ENCODE measurements at regions not wholly inside any gene's neighbourhood (a gene's known extent, or its start where the extent isn't known, plus 50 kb on each side); places are given as distances from the start of the nearest gene placed in this dataset.

GRCh38 chrX:94612140-94612539 is 938.1 kb downstream of the FAM133A start:
- Histone ChIP-seq H3K27ac (ENCODE audit: low read depth in 1 of 2, low read length in 2 of 2) (no peak overlapping the region), H3K9me3 (ENCODE audit: control insufficient read depth in 4 of 4, low read length in 3 of 4) (no peaks in the 10 kb centered on the region), H3K9ac (ENCODE audit: low read depth in 1 of 2, low read length in 2 of 2) (no peak overlapping the region), H3K36me3 (ENCODE audit: control insufficient read depth in 4 of 4, insufficient read depth in 3 of 4, low read depth in 1 of 4, low read length in 3 of 4) (no peaks in the 10 kb centered on the region), H3K4me1 (ENCODE audit: control insufficient read depth in 4 of 4, insufficient read depth in 4 of 4, low read length in 3 of 4) (no peaks in the 10 kb centered on the region), H3K27me3 (ENCODE audit: control insufficient read depth in 4 of 4, insufficient read depth in 4 of 4, low read length in 3 of 4) (no peaks in the 10 kb centered on the region), H3K4me3 (ENCODE audit: low read depth in 1 of 3, low read length in 3 of 3) (no peak overlapping the region)
- TF ChIP-seq YY1 (IDR thresholded peaks at IDR 0.05) (no peak), RAD21 (IDR thresholded peaks at IDR 0.05) (no peak), EGR1 (IDR thresholded peaks at IDR 0.05; ENCODE audit: low read depth in 2 of 2) (no peak), ZBTB33 (IDR thresholded peaks at IDR 0.05) (no peak), TAF1 (conservative IDR thresholded peaks at IDR 0.05) (no peak), FOXA2 (IDR thresholded peaks at IDR 0.05) (no peak), FOXA1 (IDR thresholded peaks at IDR 0.05) (no peak)
- TF ChIP-seq, protein P1, sequence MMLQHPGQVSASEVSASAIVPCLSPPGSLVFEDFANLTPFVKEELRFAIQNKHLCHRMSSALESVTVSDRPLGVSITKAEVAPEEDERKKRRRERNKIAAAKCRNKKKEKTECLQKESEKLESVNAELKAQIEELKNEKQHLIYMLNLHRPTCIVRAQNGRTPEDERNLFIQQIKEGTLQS (IDR thresholded peaks at IDR 0.05): no peak
- WGBS: 74% methylated on average over 2 of the region's 2 CpGs
- DNase-seq (ENCODE audit: low spot score): no peak

DNA sequence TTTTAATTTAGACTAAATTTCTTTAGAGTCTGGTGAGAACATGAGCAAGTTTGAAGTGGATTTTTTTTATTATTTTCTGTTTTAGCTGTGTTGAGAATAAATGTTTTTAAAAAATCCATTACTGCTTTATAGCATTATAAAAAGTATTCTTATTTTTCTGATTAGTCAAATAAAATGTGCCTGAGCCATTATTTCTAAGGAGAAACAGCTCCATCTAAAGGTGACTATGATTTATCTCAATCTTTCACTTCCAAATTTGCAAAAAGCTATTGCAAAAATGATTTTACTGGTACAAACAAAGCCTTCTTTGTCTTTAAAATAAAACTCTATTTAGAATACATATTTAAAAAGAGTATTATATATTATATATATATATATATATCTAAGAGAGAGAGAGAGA is 959.2 kb downstream of the FAM133A start:
- TF ChIP-seq, protein P1 (IDR thresholded peaks at IDR 0.05): no peak
- TF ChIP-seq, protein P2, sequence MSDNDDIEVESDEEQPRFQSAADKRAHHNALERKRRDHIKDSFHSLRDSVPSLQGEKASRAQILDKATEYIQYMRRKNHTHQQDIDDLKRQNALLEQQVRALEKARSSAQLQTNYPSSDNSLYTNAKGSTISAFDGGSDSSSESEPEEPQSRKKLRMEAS (IDR thresholded peaks at IDR 0.05): no peak
- TF ChIP-seq FOXA2 (IDR thresholded peaks at IDR 0.05) (no peak), SP1 (IDR thresholded peaks at IDR 0.05) (no peak), RAD21 (IDR thresholded peaks at IDR 0.05) (no peak), TAF1 (conservative IDR thresholded peaks at IDR 0.05) (no peak), CTCF (IDR thresholded peaks at IDR 0.05; ENCODE audit: low read depth, low read length, missing input control) (no peak), NR2F2 (IDR thresholded peaks at IDR 0.05) (no peak), RXRA (IDR thresholded peaks at IDR 0.05) (no peak), EGR1 (IDR thresholded peaks at IDR 0.05; ENCODE audit: low read depth in 2 of 2) (no peak), FOXA1 (IDR thresholded peaks at IDR 0.05) (no peak), GABPA (IDR thresholded peaks at IDR 0.05 in 1 of 2, conservative IDR thresholded peaks at IDR 0.05 in 1 of 2) (no peak), JUND (IDR thresholded peaks at IDR 0.05) (no peak), ZBTB33 (IDR thresholded peaks at IDR 0.05) (no peak), YY1 (IDR thresholded peaks at IDR 0.05) (no peak)
- TF ChIP-seq, protein P3, sequence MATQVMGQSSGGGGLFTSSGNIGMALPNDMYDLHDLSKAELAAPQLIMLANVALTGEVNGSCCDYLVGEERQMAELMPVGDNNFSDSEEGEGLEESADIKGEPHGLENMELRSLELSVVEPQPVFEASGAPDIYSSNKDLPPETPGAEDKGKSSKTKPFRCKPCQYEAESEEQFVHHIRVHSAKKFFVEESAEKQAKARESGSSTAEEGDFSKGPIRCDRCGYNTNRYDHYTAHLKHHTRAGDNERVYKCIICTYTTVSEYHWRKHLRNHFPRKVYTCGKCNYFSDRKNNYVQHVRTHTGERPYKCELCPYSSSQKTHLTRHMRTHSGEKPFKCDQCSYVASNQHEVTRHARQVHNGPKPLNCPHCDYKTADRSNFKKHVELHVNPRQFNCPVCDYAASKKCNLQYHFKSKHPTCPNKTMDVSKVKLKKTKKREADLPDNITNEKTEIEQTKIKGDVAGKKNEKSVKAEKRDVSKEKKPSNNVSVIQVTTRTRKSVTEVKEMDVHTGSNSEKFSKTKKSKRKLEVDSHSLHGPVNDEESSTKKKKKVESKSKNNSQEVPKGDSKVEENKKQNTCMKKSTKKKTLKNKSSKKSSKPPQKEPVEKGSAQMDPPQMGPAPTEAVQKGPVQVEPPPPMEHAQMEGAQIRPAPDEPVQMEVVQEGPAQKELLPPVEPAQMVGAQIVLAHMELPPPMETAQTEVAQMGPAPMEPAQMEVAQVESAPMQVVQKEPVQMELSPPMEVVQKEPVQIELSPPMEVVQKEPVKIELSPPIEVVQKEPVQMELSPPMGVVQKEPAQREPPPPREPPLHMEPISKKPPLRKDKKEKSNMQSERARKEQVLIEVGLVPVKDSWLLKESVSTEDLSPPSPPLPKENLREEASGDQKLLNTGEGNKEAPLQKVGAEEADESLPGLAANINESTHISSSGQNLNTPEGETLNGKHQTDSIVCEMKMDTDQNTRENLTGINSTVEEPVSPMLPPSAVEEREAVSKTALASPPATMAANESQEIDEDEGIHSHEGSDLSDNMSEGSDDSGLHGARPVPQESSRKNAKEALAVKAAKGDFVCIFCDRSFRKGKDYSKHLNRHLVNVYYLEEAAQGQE (IDR thresholded peaks at IDR 0.05): no peak
- DNase-seq (ENCODE audit: low spot score): no peak
- Histone ChIP-seq H3K9ac (ENCODE audit: low read depth in 1 of 2, low read length in 2 of 2) (no peak overlapping the region), H3K27me3 (ENCODE audit: control insufficient read depth in 4 of 4, insufficient read depth in 4 of 4, low read length in 3 of 4) (no peaks in the 10 kb centered on the region), H3K36me3 (ENCODE audit: control insufficient read depth in 4 of 4, insufficient read depth in 3 of 4, low read depth in 1 of 4, low read length in 3 of 4) (no peaks in the 10 kb centered on the region), H3K27ac (ENCODE audit: low read depth in 1 of 2, low read length in 2 of 2) (no peak overlapping the region), H3K4me3 (ENCODE audit: low read depth in 1 of 3, low read length in 3 of 3) (no peak overlapping the region), H3K9me3 (ENCODE audit: control insufficient read depth in 4 of 4, low read length in 3 of 4) (peaks cover 0 to 11% (median 4%) of the 10 kb centered on the region in 4 donors), H3K4me1 (ENCODE audit: control insufficient read depth in 4 of 4, insufficient read depth in 4 of 4, low read length in 3 of 4) (no peaks in the 10 kb centered on the region)
